ENCODE measurements at regions not wholly inside any gene's neighbourhood (a gene's known extent, or its start where the extent isn't known, plus 50 kb on each side); places are given as distances from the start of the nearest gene placed in this dataset.
A peak's percentile ranks its signal among the peaks of the same experiment; 100 is the strongest.

- Histone ChIP-seq H3K27ac (no peak overlapping the region), H3K9me3 (no peaks in the 10 kb centered on the region), H3K36me3 (no peaks in the 10 kb centered on the region), H3K4me3 (no peak overlapping the region), H3K4me1 (peaks cover 2% of the 10 kb centered on the region), H3K27me3 (no peaks in the 10 kb centered on the region)
- TF ChIP-seq EP300 (IDR thresholded peaks at IDR 0.05), result no peak
- TF ChIP-seq POLR2AphosphoS5 (IDR thresholded peaks at IDR 0.05), result no peak
- no peak for TF ChIP-seq CTCF (IDR thresholded peaks at IDR 0.05)
- TF ChIP-seq POLR2A (IDR thresholded peaks at IDR 0.05), result no peak
- 50% methylated on average over 3 of the region's 3 CpGs for WGBS
- no peak for DNase-seq (ENCODE audit: low spot score in 2 of 2)
Measured at GRCh38 chr2:53432936-53433335, 334.7 kb upstream of the CHAC2 start.

GRCh38 chr2:53429901-53430300 is 337.7 kb upstream of the CHAC2 start:
- TF ChIP-seq CTCF (IDR thresholded peaks at IDR 0.05), result no peak
- no peak for TF ChIP-seq EP300 (IDR thresholded peaks at IDR 0.05)
- no peak for TF ChIP-seq POLR2AphosphoS5 (IDR thresholded peaks at IDR 0.05)
- TF ChIP-seq POLR2A (IDR thresholded peaks at IDR 0.05), result no peak
- Histone ChIP-seq H3K9me3 (no peaks in the 10 kb centered on the region), H3K4me3 (no peak overlapping the region), H3K27ac (no peak overlapping the region), H3K4me1 (peaks cover 2% of the 10 kb centered on the region), H3K27me3 (no peaks in the 10 kb centered on the region), H3K36me3 (no peaks in the 10 kb centered on the region)
- WGBS, result 33% methylated on average over 2 of the region's 2 CpGs
- no peak for DNase-seq (ENCODE audit: low spot score in 2 of 2)

DNA sequence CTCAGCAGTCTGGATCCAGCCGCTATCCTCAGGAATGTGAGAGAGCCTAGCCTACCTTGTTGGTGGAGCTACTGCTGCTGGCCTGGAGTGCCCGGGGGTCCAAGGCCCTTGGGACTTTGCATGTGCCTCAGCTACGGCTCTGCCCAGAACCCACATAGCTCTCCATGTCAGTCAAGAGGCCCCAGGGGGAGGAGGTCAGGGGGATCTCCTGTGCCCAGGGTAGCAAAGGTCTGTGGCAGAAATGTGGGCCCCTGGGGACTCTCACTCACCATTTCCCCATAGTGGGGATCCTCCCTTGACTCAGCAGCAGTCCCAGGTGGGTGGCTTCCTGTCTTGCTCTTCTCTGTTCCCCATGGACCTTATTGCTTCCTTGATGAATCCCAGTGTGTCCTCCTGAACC is 342.7 kb upstream of the CHAC2 start:
- 83% methylated on average over 1 of the region's 3 CpGs for WGBS
- TF ChIP-seq POLR2AphosphoS5 (IDR thresholded peaks at IDR 0.05) (no peak), POLR2A (IDR thresholded peaks at IDR 0.05) (no peak), EP300 (IDR thresholded peaks at IDR 0.05) (no peak), CTCF (IDR thresholded peaks at IDR 0.05) (no peak)
- no peaks in the 10 kb centered on the region for H3K4me1 ChIP-seq
- no peak overlapping the region for H3K4me3 ChIP-seq
- no peaks in the 10 kb centered on the region for H3K9me3 ChIP-seq
- no peaks in the 10 kb centered on the region for H3K36me3 ChIP-seq
- H3K27me3 ChIP-seq, result no peaks in the 10 kb centered on the region
- H3K27ac ChIP-seq, result no peak overlapping the region
- DNase-seq (ENCODE audit: low spot score in 2 of 2), result no peak

- H3K27ac ChIP-seq, result no peak overlapping the region
- H3K9me3 ChIP-seq, result no peaks in the 10 kb centered on the region
- H3K27me3 ChIP-seq, result no peaks in the 10 kb centered on the region
- H3K36me3 ChIP-seq, result no peaks in the 10 kb centered on the region
- no peak overlapping the region for H3K4me3 ChIP-seq
- TF ChIP-seq CTCF (IDR thresholded peaks at IDR 0.05), result no peak
- no peak for DNase-seq (ENCODE audit: low spot score in 2 of 2)
- WGBS, result 86% methylated on average over 3 of the region's 3 CpGs
- no peaks in the 10 kb centered on the region for H3K4me1 ChIP-seq
Measured at GRCh38 chr2:53423465-53423864, 344.1 kb upstream of the CHAC2 start.

DNA sequence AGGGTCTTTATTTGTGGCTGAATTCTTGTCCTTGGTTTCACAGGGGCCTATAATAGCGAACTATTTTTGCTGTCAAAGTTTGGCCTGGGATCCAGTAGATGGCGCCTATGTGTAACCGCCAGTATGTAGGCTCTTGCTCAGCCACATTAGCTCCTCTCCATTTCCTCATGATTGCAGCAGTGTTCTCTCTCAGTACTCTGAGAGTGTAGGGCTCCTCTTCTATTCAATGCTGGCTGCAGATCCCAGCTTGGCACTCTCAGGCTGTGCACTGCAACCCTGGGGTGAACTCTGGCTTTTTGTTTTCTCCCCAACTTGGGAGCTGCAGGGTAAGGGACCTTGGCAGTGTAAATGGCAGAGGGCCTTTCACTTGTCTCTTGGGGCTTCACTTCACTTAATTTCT is 344.6 kb upstream of the CHAC2 start:
- Histone ChIP-seq H3K36me3 (no peaks in the 10 kb centered on the region), H3K4me3 (no peak overlapping the region), H3K27ac (no peak overlapping the region), H3K27me3 (no peaks in the 10 kb centered on the region), H3K4me1 (no peaks in the 10 kb centered on the region), H3K9me3 (no peaks in the 10 kb centered on the region)
- DNase-seq (ENCODE audit: low spot score in 2 of 2), result no peak
- 63% methylated on average over 3 of the region's 3 CpGs for WGBS
- peak in 1 of 2 donors; percentile 7 for TF ChIP-seq CTCF (IDR thresholded peaks at IDR 0.05)
- TF ChIP-seq POLR2AphosphoS5 (IDR thresholded peaks at IDR 0.05), result no peak
- no peak for TF ChIP-seq POLR2A (IDR thresholded peaks at IDR 0.05)
- TF ChIP-seq EP300 (IDR thresholded peaks at IDR 0.05), result no peak

Data from suprapubic skin (tissue), 4 donors.